Nephron progenitor cell (in vitro differentiated cells): ENCODE measurements at regions not wholly inside any gene's neighbourhood (a gene's known extent, or its start where the extent isn't known, plus 50 kb on each side); places are given as distances from the start of the nearest gene placed in this dataset.
"Not testable (repeated sequence)": the region's sequence is repeated elsewhere in the genome, so short reads cannot be mapped to it uniquely, and the experiment has no call there.

Experiments used
- DNase-seq: peaks from one replicate; pipeline ENCODE4 v3.0.0; 2021
- H3K27ac Mint-ChIP-seq: 2 replicates; pipeline ENCODE4 v1.8.0; 2021; ENCODE audit warnings: mild to moderate bottlenecking, moderate library complexity, mixed read lengths
- H3K27me3 Mint-ChIP-seq: 2 replicates; pipeline ENCODE4 v1.8.0; 2021; ENCODE audit warnings: mild to moderate bottlenecking, low read depth, mixed read lengths; ENCODE audit not compliant: poor library complexity
- H3K36me3 Mint-ChIP-seq: 2 replicates; pipeline ENCODE4 v1.8.0; 2021; ENCODE audit warnings: low read depth, mixed read lengths
- H3K4me1 Mint-ChIP-seq: 2 replicates; pipeline ENCODE4 v1.8.0; 2021; ENCODE audit warnings: mixed read lengths
- H3K4me3 Mint-ChIP-seq: 2 replicates; pipeline ENCODE4 v1.8.0; 2021; ENCODE audit warnings: mild to moderate bottlenecking, moderate library complexity, mixed read lengths
- H3K9me3 Mint-ChIP-seq: 2 replicates; pipeline ENCODE4 v1.8.0; 2021; ENCODE audit warnings: mild to moderate bottlenecking, moderate library complexity, mixed read lengths
- TF ChIP-seq, protein P1 (sequence below): fragments of 200-600 bp; sonication (generic); IDR thresholded peaks from 2 replicates; pipeline ENCODE4 v1.5.0; 2021; ENCODE audit warnings: antibody characterized with exemption

DNA sequence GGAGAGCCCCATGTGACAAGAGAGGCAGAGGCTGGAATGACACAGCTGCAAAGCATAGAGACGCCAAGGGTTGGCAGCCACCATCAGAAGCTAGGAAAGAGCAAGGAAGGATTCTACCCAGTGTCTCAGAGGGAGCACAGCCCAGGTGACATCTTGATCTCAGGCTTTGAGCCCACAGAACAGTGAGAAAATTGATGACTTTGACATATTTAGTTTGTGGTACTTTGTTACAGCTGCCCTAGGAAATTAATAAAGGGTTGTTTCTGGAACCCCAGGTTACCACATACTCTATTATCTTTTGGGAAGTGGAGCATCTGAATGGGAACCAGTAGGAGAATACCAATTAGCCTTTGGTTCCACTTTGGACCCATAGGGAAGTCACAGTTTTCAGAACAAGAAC is 231.7 kb downstream of the ZNF621 start:
- DNase-seq: no peak
- H3K4me1 Mint-ChIP-seq: peaks cover 8% of the 10 kb centered on the region
- no peak overlapping the region for H3K4me3 Mint-ChIP-seq
- no peaks in the 10 kb centered on the region for H3K36me3 Mint-ChIP-seq
- TF ChIP-seq, protein P1, sequence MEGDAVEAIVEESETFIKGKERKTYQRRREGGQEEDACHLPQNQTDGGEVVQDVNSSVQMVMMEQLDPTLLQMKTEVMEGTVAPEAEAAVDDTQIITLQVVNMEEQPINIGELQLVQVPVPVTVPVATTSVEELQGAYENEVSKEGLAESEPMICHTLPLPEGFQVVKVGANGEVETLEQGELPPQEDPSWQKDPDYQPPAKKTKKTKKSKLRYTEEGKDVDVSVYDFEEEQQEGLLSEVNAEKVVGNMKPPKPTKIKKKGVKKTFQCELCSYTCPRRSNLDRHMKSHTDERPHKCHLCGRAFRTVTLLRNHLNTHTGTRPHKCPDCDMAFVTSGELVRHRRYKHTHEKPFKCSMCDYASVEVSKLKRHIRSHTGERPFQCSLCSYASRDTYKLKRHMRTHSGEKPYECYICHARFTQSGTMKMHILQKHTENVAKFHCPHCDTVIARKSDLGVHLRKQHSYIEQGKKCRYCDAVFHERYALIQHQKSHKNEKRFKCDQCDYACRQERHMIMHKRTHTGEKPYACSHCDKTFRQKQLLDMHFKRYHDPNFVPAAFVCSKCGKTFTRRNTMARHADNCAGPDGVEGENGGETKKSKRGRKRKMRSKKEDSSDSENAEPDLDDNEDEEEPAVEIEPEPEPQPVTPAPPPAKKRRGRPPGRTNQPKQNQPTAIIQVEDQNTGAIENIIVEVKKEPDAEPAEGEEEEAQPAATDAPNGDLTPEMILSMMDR: no peak
- H3K27me3 Mint-ChIP-seq: peaks cover 7% of the 10 kb centered on the region
- no peak overlapping the region for H3K27ac Mint-ChIP-seq
- H3K9me3 Mint-ChIP-seq: peaks cover 18% of the 10 kb centered on the region

DNA sequence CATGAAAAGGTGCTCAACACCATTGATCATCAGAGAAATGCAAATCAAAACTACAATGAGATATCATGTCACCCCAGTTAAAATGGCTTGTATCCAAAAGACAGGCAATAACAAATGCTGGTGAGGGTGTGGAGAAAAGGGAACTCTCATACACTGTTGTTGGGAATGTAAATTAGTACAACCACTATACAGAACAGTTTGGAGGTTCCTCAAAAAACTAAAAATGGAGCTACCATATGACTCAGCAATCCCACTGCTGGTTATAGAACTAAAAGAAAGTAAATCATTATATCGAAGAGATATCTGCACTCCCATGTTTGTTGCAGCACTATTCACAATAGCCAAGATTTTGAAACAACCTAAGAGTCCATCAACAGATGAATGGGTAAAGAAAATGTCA is 238.0 kb downstream of the ZNF621 start:
- peaks cover 10% of the 10 kb centered on the region for H3K27me3 Mint-ChIP-seq
- H3K27ac Mint-ChIP-seq, H3K4me3 Mint-ChIP-seq, DNase-seq, H3K4me1 Mint-ChIP-seq, H3K36me3 Mint-ChIP-seq: not testable (repeated sequence)
- peaks cover 42% of the 10 kb centered on the region for H3K9me3 Mint-ChIP-seq

DNA sequence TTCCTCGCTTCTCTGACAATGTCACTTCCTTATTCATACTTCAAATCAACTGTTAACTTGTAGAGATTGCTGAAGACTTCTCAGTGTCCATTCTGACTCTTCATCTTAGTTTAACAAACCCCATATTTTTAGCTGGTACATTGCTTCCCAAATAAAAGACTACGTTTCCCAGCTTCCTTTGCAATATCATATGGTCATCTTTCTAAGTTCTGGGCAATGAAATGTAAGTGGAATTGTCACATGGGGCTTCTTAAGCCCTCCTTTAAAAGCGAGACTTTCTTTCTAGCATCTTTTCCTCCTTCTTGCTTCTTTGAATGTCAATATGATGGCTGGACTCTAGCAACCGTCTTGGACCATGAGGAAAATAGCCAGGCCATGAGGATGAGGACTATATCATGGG is 239.0 kb downstream of the ZNF621 start:
- Mint-ChIP-seq H3K36me3 (no peaks in the 10 kb centered on the region), H3K27ac (no peak overlapping the region), H3K27me3 (peaks cover 12% of the 10 kb centered on the region), H3K9me3 (peaks cover 42% of the 10 kb centered on the region), H3K4me1 (no peaks in the 10 kb centered on the region), H3K4me3 (no peak overlapping the region)
- TF ChIP-seq, protein P1: no peak
- no peak for DNase-seq

DNA sequence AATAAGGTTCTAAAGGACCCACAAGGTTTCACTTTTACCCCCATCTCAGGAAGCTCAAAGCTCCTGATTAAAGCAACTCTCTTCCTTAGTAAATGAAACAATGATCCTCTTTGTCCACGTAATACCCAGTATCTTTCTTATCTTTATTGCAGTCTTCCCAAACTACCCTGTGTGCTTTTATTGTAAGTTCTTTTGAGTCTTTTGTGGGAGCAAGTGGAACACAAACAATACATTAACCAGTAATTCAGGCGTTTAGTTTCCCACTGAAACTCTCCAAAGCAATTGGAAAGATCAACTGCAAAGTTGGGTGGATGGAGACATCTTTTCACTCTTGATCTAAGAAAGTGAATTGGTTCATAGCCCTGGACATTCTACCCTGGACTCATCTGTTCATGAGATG is 240.0 kb downstream of the ZNF621 start:
- H3K27me3 Mint-ChIP-seq: peaks cover 13% of the 10 kb centered on the region
- no peak for DNase-seq
- H3K27ac Mint-ChIP-seq: no peak overlapping the region
- no peaks in the 10 kb centered on the region for H3K36me3 Mint-ChIP-seq
- TF ChIP-seq, protein P1: no peak
- peaks cover 42% of the 10 kb centered on the region for H3K9me3 Mint-ChIP-seq
- no peak overlapping the region for H3K4me3 Mint-ChIP-seq
- H3K4me1 Mint-ChIP-seq: no peaks in the 10 kb centered on the region

DNA sequence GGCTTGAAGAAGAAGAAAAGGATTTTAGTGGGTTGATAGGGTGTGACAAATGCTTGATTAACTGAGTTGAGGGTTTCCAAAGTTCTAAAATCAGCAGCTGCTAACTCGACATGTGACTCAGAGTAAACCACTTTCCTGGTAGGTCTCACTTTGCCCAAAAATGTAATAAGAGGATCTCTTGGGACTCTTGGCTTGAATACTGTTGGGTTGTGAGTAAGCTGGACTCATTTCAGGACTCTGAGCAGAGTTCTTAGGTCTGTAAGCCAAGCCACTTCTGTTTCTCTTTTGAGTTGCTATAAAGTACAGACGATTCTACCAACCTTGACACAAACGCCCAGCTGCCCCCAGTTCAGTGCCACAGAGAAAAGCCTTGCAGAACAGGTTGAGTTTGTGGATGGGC is 241.1 kb downstream of the ZNF621 start:
- Mint-ChIP-seq H3K4me1 (no peaks in the 10 kb centered on the region), H3K27ac (no peak overlapping the region), H3K4me3 (no peak overlapping the region), H3K9me3 (peaks cover 30% of the 10 kb centered on the region), H3K27me3 (peaks cover 10% of the 10 kb centered on the region), H3K36me3 (no peaks in the 10 kb centered on the region)
- TF ChIP-seq, protein P1: no peak
- DNase-seq: no peak

DNA sequence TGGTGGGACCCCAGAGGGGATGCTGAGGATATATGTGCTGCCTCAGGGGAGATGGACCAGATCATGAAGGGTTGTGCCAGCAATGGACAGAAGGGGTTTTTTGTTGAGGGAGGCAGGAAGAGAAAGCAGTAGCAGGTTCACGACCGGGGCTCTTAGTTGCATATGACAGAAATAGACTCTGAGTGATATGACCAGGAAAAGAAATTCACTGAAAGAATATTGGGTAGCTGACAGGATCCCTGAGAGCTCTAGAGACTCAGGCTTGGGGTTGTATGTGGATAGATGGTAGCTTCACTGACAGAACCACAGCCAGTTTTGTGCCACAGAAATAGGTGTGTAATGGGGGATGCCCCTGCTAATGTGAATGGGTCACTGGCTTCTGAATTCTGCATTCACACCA is 241.6 kb downstream of the ZNF621 start:
- H3K36me3 Mint-ChIP-seq: no peaks in the 10 kb centered on the region
- H3K4me1 Mint-ChIP-seq: no peaks in the 10 kb centered on the region
- peaks cover 25% of the 10 kb centered on the region for H3K9me3 Mint-ChIP-seq
- no peak overlapping the region for H3K27ac Mint-ChIP-seq
- TF ChIP-seq, protein P1: no peak
- peaks cover 10% of the 10 kb centered on the region for H3K27me3 Mint-ChIP-seq
- no peak overlapping the region for H3K4me3 Mint-ChIP-seq
- no peak for DNase-seq
